OCI-LY7 (cell line): ENCODE measurements at regions not wholly inside any gene's neighbourhood (a gene's known extent, or its start where the extent isn't known, plus 50 kb on each side); places are given as distances from the start of the nearest gene placed in this dataset.

Source experiments
- BruUV-seq: library from RNA; stranded (reverse); fragments of 400-500 nt; replicated peaks from 2 replicates; lab custom pipeline; 2021; lab: Mats Ljungman, UMichigan
- CTCF ChIA-PET: fragments of 300-600 bp; sonication (Branson Sonifier 250); formaldehyde crosslinking; loops from one replicate; lab custom pipeline; 2022; ENCODE audit warnings: antibody characterized with exemption; ENCODE audit not compliant: unreplicated experiment; lab: Charles Lee
- POLR2A ChIA-PET: fragments of 300-600 bp; sonication (Branson Sonifier 250); formaldehyde crosslinking; loops from one replicate; lab custom pipeline; 2022; ENCODE audit warnings: antibody characterized with exemption; lab: Charles Lee
- DNase-seq: peaks from one replicate; pipeline ENCODE4 v3.0.0-alpha.2; 2015; ENCODE audit warnings: low spot score
- H2AFZ ChIP-seq: fragments of 200-600 bp; sonication (generic), shearing (Covaris generic); 2 replicates; pipeline ENCODE4 v1.6.1; 2014; ENCODE audit warnings: mild to moderate bottlenecking, antibody characterized with exemption, low read length, moderate library complexity
- H3K27ac ChIP-seq: fragments of 200-600 bp; sonication (generic); 2 replicates; pipeline ENCODE4 v1.5.1; 2014; ENCODE audit warnings: mixed run types, low read depth, mild to moderate bottlenecking, moderate library complexity, low read length, inconsistent platforms; ENCODE audit not compliant: poor library complexity, severe bottlenecking
- H3K36me3 ChIP-seq: fragments of 200-600 bp; sonication (generic); 2 replicates; pipeline ENCODE4 v1.6.1; 2014; ENCODE audit warnings: mild to moderate bottlenecking, antibody characterized with exemption, low read length, moderate library complexity, mixed read lengths; ENCODE audit not compliant: insufficient read depth
- H3K4me1 ChIP-seq: fragments of 200-600 bp; sonication (generic); 2 replicates; pipeline ENCODE4 v1.5.1; 2014; ENCODE audit warnings: mild to moderate bottlenecking, low read length; ENCODE audit not compliant: insufficient read depth, poor library complexity, severe bottlenecking
- H3K4me2 ChIP-seq: fragments of 200-600 bp; sonication (generic); 2 replicates; pipeline ENCODE4 v1.6.1; 2014; ENCODE audit warnings: mild to moderate bottlenecking, low read length
- H3K4me3 ChIP-seq: fragments of 200-600 bp; sonication (generic); 2 replicates; pipeline ENCODE4 v1.5.1; 2014; ENCODE audit warnings: mild to moderate bottlenecking, low read depth, low read length; ENCODE audit not compliant: poor library complexity, severe bottlenecking
- H3K79me2 ChIP-seq: fragments of 200-600 bp; sonication (generic); 2 replicates; pipeline ENCODE4 v1.6.1; 2016; ENCODE audit warnings: low read depth, mild to moderate bottlenecking, low read length, moderate library complexity, mixed read lengths; ENCODE audit not compliant: insufficient read depth
- H3K9me2 ChIP-seq: fragments of 200-600 bp; sonication (generic); 2 replicates; pipeline ENCODE4 v1.6.1; 2016; ENCODE audit warnings: mild to moderate bottlenecking, low read length, mixed read lengths; ENCODE audit not compliant: insufficient read depth
- H3K9me3 ChIP-seq: fragments of 200-600 bp; sonication (generic); 2 replicates; pipeline ENCODE4 v1.6.1; 2014; ENCODE audit warnings: mild to moderate bottlenecking, mixed run types, low read length, mixed read lengths
- H4K20me1 ChIP-seq: fragments of 200-600 bp; sonication (generic); 2 replicates; pipeline ENCODE4 v1.6.1; 2014; ENCODE audit warnings: mild to moderate bottlenecking, antibody characterized with exemption, low read length, moderate library complexity, mixed read lengths; ENCODE audit not compliant: insufficient read depth
- EZH2phosphoT487 ChIP-seq: fragments of 200-600 bp; sonication (generic); IDR thresholded peaks from 2 replicates; pipeline ENCODE4 v1.6.1; 2018; ENCODE audit warnings: low read depth, borderline replicate concordance, mild to moderate bottlenecking, mixed run types, antibody characterized with exemption, low read length, moderate library complexity, mixed read lengths
- intact Hi-C: fragments of 100-400 bp; cut with micrococcal nuclease; formaldehyde crosslinking; loops from one replicate; pipeline ENCODE4 v1.10.0; 2022; ENCODE audit not compliant: unreplicated experiment
- TF ChIP-seq, protein P1 (sequence below): fragments of 200-600 bp; sonication (generic); conservative IDR thresholded peaks from 2 replicates; pipeline ENCODE4 v1.5.1; 2014; ENCODE audit warnings: mild to moderate bottlenecking, antibody characterized with exemption, low read length, moderate library complexity, mixed read lengths

DNA sequence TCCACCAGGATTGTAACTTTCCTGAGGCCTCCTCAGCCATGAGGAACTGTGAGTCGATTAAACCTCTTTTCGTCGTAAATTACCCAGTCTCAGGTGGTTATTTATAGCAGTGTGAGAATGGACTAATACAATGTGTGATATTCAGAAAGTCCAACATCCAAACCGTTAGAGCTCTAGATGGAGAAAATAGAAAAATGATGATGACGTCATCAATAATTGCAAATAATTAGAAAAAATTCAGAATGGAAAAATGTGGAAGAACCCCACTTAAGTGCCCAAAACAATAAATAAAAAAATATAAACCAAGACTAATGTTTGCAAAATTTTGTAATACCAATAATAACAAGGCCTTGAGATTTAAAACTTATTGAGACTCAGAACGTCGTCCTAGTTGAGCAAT, 103.0 kb upstream of the PLPPR5 start:
- Histone ChIP-seq H3K9me3 (no peaks in the 10 kb centered on the region), H2AFZ (no peak overlapping the region), H3K4me3 (no peak overlapping the region), H3K4me1 (no peaks in the 10 kb centered on the region), H3K4me2 (no peak overlapping the region), H4K20me1 (no peaks in the 10 kb centered on the region), H3K36me3 (no peaks in the 10 kb centered on the region), H3K9me2 (no peaks in the 10 kb centered on the region), H3K79me2 (no peaks in the 10 kb centered on the region), H3K27ac (no peak overlapping the region)
- ChIA-PET CTCF (no interaction called here), POLR2A (no interaction called here)
- DNase-seq: no peak
- no TSS peak for BruUV-seq
- intact Hi-C loops: no loop called here
- TF ChIP-seq EZH2phosphoT487: no peak
- TF ChIP-seq, protein P1, sequence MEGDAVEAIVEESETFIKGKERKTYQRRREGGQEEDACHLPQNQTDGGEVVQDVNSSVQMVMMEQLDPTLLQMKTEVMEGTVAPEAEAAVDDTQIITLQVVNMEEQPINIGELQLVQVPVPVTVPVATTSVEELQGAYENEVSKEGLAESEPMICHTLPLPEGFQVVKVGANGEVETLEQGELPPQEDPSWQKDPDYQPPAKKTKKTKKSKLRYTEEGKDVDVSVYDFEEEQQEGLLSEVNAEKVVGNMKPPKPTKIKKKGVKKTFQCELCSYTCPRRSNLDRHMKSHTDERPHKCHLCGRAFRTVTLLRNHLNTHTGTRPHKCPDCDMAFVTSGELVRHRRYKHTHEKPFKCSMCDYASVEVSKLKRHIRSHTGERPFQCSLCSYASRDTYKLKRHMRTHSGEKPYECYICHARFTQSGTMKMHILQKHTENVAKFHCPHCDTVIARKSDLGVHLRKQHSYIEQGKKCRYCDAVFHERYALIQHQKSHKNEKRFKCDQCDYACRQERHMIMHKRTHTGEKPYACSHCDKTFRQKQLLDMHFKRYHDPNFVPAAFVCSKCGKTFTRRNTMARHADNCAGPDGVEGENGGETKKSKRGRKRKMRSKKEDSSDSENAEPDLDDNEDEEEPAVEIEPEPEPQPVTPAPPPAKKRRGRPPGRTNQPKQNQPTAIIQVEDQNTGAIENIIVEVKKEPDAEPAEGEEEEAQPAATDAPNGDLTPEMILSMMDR: no peak

DNA sequence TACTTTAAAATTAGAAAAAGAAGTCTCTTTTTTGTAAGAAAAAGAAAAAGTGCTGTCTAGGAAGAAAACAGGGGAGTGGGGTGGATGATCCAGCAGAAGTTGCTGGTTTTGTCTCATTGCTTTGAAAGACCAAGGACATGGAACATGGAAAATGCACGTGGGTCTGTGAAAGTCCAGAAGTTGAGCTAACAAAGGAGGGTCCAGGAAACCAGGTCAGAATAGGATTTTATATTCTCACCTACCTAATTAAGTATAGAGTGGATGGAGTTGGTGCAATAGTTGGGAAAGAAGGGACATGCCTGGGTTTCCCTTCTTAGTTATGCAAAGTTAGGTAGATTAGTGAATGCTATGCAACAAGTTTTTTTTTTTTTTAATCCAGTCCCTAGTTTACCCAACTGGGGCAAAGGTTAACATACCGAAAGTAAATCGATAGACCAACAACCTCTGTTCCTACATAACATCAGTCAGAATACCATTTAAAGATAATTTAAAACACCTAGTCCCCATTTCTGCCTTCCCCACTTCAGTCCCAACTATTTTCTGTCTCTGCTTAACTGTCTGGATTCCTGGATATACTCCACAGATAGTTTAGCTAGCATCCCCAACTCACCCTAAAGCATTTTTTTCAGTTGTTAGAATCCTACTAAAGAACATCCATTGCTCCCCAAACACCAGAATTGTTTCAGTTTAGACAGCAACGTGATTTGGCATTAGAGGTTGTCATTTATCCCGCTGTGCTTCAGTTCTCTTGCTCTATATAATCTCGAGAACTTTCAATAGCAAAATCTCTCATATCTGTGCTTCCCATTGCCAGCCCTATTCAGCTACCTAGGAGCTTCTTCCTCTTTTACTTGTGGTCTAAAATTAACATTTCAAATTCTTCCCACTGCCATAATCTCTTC, 105.7 kb upstream of the PLPPR5 start:
- no peak overlapping the region for H3K4me2 ChIP-seq
- no peaks in the 10 kb centered on the region for H3K9me3 ChIP-seq

More for the DNA sequence above, 105.7 kb upstream of the PLPPR5 start:
- no peak for DNase-seq
- intact Hi-C loops: loop anchor here (10.0 kb wide), 1 partner anchor 56 kb away; no protein-coding TSS in a partner anchor
- Histone ChIP-seq H3K79me2 (no peaks in the 10 kb centered on the region), H3K4me1 (no peaks in the 10 kb centered on the region), H2AFZ (no peak overlapping the region), H3K27ac (no peak overlapping the region), H4K20me1 (no peaks in the 10 kb centered on the region), H3K4me3 (no peak overlapping the region), H3K36me3 (no peaks in the 10 kb centered on the region), H3K9me2 (no peaks in the 10 kb centered on the region)
- BruUV-seq: no TSS peak
- TF ChIP-seq, protein P1: no peak
- TF ChIP-seq EZH2phosphoT487: no peak
- CTCF ChIA-PET: no interaction called here
- POLR2A ChIA-PET: interaction anchor here (0.6 to 0.7 kb wide), 2 partner anchors 157 to 570 kb away, joined by 3 read pairs; no protein-coding TSS in a partner anchor
